ENCODE measurements at regions not wholly inside any gene's neighbourhood (a gene's known extent, or its start where the extent isn't known, plus 50 kb on each side); places are given as distances from the start of the nearest gene placed in this dataset.

- TF ChIP-seq CTCF (IDR thresholded peaks at IDR 0.05) (no peak), POLR2A (IDR thresholded peaks at IDR 0.05) (no peak)
These were observed 180.0 kb upstream of the LINGO1 start for GRCh38 chr15:77812664-77813063.

Data from thyroid gland (tissue), 4 donors.